HG02678 (cell line): ENCODE measurements at regions not wholly inside any gene's neighbourhood (a gene's known extent, or its start where the extent isn't known, plus 50 kb on each side); places are given as distances from the start of the nearest gene placed in this dataset.
"Not testable (repeated sequence)": the region's sequence is repeated elsewhere in the genome, so short reads cannot be mapped to it uniquely, and the experiment has no call there.

Experiments
- ATAC-seq: cut with Tn5 transposase; IDR thresholded peaks from one replicate; pipeline ENCODE4 v1.9.1; 2021; ENCODE audit warnings: mild to moderate bottlenecking, moderate library complexity; ENCODE audit not compliant: unreplicated experiment

DNA sequence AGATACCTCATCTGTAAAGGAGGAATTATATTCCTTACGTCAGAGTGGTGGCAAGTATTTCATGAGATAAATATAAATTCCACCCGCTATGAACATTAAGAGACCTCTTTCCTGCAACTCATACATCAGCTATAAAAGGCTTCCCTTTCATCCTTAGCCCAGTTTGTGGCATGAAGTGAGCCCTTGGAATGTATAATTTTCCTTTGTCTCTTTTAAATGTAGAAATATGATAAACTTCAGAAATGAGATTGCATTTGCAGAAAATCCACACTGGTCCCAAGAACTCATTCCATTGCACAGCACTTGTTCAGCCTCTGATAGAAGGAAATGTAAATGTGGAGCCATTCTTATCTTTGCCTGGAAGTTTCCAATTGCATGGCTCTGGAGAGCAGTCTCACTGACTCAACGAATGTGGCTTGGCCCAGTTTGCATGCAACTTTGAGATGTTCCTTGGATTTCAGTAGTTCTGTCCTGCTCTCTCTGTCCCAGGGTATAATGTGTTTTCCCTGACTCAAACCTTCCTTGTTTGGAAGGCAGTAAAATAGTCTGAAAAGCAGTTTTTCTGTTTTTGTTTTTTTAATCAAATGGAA lies 746.4 kb downstream of the CDH11 start:
- ATAC-seq: no peak

DNA sequence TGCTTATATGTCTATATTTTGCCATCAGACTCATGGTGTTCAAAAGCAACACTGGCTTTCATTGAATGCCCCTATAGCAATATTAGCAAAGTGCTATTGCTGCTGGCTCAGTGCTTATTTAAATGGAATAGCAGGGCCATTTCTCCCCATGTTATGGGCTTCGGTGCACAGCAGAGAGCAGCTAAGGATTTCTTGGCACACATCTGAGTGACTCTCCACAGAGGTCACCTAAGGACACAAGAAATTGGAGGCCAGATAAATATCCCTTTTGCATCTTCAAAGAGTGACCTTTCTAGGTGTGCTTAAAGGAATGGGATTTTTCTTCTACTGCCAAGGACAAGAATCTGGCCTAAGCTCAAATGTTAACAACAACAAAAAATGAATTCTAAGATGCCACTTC lies 751.8 kb downstream of the CDH11 start:
- ATAC-seq: no peak

DNA sequence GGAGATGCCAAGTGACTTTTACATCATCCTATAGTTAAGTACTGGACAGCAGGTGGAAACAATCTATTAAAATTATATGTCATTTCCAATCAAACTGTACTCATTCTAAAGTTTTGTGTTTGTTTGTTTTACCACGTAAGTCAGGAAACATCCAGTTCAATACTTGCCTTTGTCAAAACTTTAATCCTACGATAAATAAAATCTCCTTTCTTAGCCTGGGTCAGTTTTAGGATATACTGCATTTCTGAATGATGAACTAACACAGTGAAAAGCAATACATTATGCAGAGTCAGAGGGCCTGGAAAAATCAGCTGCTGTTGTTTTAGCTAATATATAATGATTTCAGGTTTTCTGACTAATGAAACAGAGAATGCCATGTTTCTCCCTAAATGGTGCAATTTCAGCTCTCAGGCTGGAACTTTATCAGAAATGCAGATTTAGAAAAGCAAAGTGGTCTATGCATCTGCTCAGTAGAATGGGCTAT lies 756.4 kb downstream of the CDH11 start:
- no peak for ATAC-seq

DNA sequence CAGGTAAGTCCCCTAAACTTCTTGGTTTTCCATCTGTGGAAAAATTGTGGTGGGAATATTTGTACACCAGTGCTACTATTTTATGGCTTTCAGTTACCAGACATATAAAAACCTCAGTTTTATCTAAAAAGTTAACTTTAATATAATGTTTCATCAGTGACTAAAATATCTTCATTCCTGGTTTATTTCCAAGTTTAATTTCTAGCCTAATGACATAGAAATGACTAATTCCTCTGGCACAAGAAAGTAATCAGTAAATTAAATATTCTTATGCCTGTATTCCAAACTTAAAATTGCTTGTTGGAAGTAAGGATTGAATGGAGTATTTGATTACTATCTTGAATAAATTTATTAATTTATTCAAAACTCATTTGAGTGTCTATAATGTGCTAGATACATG lies 757.0 kb downstream of the CDH11 start:
- ATAC-seq: no peak

DNA sequence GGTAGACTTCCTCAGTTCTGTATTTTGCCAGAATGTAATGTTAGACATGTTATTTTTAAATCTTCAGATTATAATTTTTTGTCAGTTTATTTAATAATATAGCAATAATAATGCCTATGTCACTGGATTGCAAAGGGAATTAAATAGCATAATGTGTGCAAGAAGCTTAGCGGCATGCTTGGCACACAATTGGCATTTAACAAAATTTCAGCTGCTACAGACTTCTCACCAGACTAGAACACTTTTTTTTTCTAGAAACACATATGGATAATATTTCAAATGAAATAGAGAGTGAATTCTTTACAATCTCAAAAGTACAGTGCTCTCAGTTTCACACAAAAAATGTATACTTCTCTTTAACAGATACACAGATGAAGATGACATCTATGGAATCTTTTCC lies 757.4 kb downstream of the CDH11 start:
- ATAC-seq: no peak

DNA sequence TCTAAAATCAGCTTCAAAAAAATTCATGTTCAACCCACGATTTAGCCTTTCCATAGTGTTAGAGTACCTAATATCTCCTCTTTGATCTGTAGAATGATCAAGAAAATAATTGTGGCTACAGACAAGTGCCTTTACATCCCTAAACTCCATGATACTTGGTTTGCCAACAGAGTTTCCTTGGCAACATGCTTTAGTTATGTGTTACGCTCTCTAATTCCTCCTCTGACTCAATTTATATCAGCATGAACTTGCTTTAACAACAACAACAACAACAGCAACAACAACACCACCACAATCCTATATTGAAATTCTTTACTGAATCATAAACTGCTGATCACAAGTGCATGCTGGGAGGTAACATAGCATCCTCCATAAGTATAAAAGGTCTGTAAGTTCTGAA lies 757.8 kb downstream of the CDH11 start:
- no peak for ATAC-seq

DNA sequence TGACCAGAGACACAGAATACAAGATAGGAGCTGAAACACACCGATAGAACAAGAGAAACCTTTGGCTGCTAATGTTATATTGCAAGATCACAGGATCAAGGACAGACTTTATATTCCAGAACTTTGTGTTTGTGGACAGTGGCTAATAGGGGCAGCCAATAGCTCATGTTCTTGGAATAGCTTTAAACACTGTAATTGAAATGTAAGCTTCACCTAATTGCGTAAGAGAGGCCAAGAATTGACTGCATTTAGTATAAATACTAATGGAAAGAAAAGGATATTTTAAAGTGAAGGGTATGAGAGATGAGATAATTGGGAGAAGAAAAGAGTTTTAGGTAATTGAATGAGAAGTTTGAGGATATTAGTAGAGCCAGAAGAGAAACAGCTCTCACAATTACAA lies 758.8 kb downstream of the CDH11 start:
- no peak for ATAC-seq

DNA sequence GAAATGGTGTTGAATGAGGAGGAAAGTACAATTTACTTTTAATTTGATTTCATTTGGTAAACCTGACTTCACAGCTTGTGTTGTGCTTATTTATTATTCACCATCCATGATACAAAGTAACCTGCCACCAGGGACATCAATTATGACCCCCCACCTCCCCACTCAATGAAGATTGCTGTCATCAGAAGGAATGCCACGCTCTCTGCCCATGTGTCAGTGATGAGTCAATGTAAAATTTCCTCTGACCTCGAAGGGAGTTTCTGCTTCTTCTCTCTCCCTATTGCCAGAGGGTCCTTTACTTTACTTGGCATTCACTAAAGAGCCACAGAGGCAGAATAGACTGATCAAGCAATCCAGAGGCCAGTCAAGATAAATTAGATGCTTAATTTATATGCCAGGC lies 759.7 kb downstream of the CDH11 start:
- no peak for ATAC-seq

DNA sequence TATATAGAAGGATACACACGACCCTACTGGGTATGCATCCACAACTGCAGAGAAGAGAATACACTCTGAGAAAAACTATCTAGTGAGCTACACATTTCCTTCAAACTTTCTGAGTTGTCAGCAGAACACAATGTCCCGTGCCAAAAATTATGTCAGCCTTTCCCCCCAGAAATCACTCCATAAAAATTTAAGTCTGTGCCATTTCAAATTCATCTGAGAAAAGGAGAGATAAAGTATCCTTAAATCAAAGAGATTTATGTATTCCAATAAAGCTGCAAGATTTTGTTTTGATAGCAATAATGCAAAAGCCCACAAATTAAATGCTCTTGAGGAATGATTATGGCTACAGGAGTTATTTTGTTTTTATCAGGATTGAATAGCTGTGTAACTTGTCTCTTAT lies 760.1 kb downstream of the CDH11 start:
- ATAC-seq: no peak

DNA sequence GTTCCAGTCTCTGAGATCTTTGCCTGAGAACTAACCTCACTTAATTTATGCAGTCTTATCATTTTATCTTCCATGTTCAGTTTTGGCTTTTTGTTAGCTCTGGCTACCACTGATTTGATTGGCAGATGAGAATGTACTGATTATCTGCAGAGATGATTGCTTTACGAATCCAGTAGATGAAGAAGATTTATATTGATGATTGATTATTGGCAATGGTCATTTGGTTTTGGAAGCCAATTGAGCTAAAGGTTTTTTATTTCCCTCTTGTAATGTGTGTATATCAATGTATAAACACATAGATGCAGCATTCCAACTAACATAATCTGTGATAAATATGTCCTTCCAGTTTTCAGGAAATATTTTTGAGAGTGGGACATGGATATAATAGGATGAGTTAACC lies 763.6 kb downstream of the CDH11 start:
- ATAC-seq: no peak

DNA sequence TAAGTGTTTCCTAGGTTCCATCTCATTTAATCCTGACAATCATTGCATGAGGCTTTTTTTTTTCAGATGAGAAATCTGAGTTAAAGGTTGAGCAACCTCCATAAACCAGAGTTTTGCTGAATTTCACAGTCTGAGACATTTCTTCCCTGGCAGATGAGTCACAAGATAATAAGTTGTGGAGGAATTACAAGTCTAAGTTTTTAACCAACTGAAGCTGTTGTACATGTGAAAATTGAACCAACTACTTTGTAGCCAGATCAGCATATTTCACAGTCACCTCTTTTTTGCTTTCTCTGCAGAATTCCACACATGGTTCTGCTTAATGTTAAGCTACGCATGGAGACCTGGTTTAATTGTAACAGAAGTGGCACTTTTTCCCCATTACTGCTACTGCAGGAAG lies 765.6 kb downstream of the CDH11 start:
- ATAC-seq: no peak

DNA sequence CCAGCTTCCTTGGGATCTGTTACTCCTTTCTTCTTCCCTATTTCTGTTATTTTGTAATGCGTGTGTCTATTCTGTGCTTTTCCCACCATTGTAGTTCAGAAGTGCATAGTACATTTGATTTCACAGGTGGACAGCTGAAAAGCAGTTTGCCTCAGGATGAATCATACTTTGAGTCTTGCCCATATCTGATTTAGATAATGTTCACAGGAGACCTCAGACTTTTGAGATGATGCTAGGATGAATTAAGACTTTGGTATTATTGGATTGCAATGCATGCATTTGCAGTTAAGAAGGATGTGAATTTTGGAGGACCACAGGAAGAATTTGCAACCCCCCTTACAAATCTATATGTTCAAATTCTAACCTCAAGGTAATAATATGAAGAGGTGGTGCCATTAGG lies 769.6 kb downstream of the CDH11 start:
- ATAC-seq: no peak

DNA sequence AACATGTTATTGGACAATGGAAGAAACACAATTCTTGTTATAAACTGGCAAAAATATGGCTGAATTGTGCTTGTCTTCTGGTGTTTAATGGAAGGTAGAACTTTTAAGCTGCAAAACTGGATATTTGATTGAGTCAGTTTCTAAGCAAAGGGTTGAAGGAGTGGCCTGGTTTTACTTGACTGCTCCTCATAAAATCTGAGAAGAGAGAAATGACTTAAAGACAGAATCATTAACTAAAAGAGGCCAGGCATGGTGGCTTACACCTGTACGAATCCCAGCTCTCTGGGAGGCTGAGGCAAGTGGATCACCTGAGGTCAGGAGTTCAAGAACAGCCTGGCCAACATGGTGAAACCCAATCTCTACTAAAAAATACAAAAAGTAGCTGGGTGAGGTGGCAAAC lies 770.7 kb downstream of the CDH11 start:
- no peak for ATAC-seq

DNA sequence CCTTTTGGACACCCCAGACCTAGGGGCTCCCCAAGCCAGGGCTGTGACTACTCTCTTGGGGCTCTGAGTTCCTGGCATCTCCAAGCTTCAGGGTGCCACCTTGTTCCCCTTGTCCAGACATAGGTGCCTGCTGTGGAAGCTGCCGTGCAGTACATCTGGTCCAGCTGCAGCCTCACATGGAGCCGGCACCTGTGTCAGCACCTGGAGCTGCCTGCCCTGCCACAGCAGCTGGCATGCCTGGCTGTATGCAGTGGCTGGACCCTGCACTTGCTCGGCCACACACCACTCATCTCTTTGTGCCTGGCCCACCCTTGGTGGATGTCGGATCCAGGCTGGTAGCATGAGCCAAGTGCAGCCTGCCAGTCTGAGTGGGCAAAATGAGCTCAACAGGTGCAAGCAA lies 775.8 kb downstream of the CDH11 start:
- ATAC-seq: no peak

DNA sequence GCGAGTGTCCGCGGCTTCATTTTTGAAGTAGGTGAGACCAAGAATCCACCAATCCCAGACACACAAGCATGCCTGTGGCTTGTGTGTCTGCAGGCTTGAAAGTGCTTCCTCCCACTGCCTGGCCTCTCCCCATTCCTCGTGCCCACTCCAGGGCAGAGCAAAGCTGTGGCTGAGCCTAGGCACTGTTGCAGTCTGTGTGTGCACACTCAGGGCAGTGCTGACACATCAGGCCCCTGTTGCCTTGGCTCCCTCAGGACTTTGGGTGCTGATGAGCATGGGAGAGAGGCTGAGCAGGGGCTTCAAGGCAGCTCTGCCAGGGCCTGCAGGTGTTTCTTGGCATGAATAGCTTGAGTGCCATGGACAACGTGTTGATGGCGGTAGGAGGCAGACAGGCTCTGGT lies 776.7 kb downstream of the CDH11 start:
- ATAC-seq: no peak

DNA sequence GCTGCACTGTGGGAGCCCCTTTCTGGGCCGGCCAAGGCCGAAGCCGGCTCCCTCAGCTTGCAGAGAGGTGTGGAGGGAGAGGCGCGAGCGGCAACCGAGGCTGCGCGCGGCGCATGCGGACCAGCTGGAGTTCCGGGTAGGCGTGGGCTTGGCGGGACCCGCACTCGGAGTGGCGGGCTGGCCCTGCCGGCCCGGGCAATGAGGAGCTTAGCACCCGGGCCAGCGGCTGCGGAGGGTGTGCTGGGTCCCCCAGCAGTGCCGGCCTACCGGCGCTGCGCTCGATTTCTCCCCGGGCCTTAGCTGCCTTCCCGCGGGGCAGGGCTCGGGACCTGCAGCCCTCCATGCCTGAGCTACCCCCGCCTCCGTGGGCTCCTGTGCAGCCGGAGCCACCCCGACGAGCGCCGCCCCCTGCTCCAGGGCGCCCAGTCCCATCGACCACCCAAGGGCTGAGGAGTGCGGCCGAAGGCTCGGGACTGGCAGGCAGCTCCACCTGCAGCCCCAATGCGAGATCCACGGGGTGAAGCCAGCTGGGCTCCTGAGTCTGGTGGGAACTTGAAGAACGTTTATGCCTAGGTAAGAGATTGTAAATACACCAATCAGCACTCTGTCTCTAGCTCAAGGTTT lies 777.9 kb downstream of the CDH11 start:
- ATAC-seq: not testable (repeated sequence)

DNA sequence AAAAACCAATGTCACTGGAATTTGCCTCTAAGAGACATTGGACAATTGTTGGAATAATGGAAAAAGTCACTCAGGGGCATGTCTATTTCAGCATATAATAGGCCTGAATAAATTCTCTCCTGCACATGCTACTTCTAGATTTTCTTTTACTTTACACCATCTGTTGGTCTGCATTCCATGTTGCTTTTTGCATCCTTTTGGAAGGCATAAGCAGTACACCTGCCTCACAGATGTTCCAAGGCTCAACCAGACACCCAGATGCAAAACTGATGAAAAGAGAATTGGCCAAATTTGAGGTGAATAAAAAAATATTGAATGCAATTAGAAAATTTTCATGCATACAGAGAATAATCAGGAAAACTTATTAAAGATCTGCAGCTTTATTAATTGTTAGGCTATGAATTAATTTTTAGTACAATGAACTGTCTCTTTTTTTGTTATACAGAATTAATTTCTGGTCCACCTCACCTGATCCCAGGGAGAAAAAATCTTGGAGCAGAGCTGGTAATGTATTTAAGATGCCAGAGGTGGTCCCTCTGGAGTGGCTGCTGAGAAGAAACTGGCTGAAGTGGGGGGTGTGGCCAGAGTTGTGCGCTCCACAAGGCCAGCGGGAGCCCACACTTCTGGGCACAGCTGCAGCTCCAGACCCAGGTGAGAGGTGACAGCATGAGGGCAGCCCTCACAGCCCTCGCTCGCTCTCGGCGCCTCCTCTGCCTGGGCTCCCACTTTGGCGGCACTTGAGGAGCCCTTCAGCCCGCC lies 778.6 kb downstream of the CDH11 start:
- no peak for ATAC-seq

DNA sequence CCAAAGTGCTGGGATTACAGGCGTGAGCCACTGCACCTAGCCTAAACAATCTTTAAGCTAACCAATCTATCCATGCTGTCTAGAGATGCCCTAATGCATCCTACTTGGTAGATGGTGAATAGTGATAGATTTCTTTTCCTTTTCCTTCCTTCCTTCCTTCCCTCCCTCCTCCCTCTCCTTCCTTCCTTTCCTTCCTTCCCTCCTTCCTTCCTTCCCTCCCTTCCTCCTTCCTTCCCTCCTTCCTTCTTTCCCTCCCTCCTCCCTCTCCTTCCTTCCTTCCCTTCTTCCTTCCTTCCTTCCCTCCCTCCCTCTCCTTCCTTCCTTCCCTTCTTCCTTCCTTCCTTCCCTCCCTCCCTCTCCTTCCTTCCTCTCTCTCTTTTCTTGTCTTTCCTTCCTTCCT lies 780.5 kb downstream of the CDH11 start:
- ATAC-seq: not testable (repeated sequence)

DNA sequence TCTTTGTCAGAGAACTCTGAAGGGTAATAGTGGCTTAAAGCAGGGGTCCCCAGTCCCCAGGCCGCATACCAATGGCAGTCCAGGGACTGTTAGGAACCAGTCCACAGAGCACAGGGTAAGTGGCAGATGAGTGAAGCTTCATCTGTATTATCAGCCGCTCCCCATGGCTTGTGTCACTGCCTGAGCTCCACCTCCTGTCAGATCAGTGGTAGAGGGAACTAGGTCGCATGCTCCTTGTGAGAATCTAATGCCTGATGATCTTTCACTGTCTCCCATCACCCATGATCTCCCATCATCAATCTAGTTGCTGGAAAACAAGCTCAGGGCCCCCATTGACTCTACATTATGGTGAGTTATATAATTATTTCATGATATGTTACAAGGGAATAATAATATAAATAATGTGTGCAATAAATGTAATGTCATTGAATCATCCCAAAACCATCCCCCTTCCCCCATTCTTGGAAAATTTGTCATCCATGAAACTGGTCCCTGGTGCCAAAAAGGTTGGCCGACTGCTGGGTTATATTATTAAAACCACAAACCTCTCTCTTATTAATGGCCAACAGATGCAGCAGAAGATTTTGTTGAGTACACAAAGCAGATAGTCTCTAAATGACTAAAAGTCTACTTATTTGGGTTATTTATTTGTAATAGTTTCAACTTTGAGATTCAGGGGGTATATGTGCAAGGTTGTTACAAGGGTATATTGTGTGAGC lies 782.7 kb downstream of the CDH11 start:
- ATAC-seq: no peak

DNA sequence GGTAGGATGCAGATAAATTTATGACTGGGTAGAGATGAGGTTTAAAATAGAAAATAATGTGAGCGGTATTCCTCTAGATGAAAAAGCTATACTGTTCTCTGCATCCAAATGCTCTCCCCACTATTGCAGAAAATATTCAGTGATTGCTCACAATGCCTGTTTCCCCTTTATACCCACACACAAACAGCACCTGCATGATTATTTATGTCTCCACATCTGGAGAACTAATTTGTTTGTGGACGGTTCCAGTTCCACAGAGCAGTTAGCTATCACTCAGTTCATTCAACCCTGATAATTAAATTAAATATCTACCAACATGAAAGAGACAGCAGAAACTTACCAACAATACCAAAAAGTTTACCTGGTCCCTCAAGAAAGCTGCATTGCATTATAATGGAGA lies 800.0 kb downstream of the CDH11 start:
- no peak for ATAC-seq

DNA sequence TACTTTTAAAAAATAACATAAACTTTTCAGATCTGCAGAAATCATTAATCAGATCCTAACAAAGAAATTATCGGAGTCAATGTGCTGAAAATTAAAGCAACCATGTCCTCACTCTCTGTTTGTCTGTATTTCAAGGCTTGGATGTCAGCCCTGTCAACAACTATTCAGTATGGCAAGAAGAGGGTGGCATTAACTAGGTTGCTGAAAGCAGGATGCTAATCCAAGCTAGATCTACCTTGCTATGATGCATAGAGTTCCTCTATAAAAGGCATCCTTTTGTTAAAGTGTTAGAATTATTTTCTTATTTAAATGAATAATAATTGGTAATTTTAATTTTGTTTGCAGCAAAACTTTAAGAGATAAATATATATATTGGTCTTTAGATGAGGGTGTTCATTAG lies 800.8 kb downstream of the CDH11 start:
- no peak for ATAC-seq

DNA sequence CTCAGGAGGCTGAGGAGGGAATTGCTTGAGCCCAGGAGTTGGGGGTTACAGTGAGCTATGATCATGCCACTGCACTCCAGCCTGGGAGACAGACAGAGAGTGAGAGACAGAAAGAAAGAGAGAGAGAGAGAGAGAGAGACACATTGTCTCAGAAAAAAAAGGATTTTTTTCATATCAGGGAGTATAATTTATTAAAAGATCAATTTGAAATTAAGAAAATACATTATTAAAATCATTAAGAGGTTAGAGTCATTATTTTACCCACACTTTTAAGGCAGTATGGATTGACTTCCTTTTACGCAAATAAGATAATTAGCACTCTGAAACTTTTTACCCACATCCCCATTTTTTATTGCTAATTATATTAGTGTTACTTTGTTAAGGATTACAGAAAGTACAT lies 804.3 kb downstream of the CDH11 start:
- ATAC-seq: no peak
